Hepatocyte (in vitro differentiated cells): ENCODE measurements at regions not wholly inside any gene's neighbourhood (a gene's known extent, or its start where the extent isn't known, plus 50 kb on each side); places are given as distances from the start of the nearest gene placed in this dataset.

ENCODE experiments used
- DNase-seq: peaks from one replicate; pipeline ENCODE4 v3.0.0-alpha.2; 2016; ENCODE audit warnings: low spot score
- H2AFZ ChIP-seq: fragments of 200-600 bp; sonication (generic); 2 replicates; pipeline ENCODE4 v1.6.0; 2016; ENCODE audit warnings: antibody characterized with exemption, mild to moderate bottlenecking
- H3K27ac ChIP-seq: fragments of 200-600 bp; sonication (generic); 2 replicates; pipeline ENCODE4 v1.5.1; 2016; ENCODE audit warnings: mild to moderate bottlenecking
- H3K27me3 ChIP-seq: fragments of 200-600 bp; sonication (generic); 2 replicates; pipeline ENCODE4 v1.6.1; 2016
- H3K36me3 ChIP-seq: fragments of 200-600 bp; sonication (generic); replicated peaks from 2 replicates; pipeline ENCODE4 v1.5.1; 2016; ENCODE audit warnings: low read depth; ENCODE audit not compliant: insufficient read depth
- H3K4me1 ChIP-seq: fragments of 200-600 bp; sonication (generic); 2 replicates; pipeline ENCODE4 v1.5.1; 2016; ENCODE audit warnings: mild to moderate bottlenecking, moderate library complexity; ENCODE audit not compliant: insufficient read depth
- H3K4me2 ChIP-seq: fragments of 200-600 bp; sonication (generic); 2 replicates; pipeline ENCODE4 v1.6.0; 2016
- H3K4me3 ChIP-seq: fragments of 200-600 bp; sonication (generic); 2 replicates; pipeline ENCODE4 v1.5.1; 2016; ENCODE audit warnings: mild to moderate bottlenecking
- H3K79me2 ChIP-seq: fragments of 200-600 bp; sonication (generic); 2 replicates; pipeline ENCODE4 v1.6.0; 2017; ENCODE audit warnings: mild to moderate bottlenecking
- H3K9me2 ChIP-seq: fragments of 200-600 bp; sonication (generic); replicated peaks from 2 replicates; pipeline ENCODE4 v1.6.0; 2017; ENCODE audit warnings: mild to moderate bottlenecking; ENCODE audit not compliant: insufficient read depth
- H3K9me3 ChIP-seq: fragments of 200-600 bp; sonication (generic); 2 replicates; pipeline ENCODE4 v1.5.1; 2016; ENCODE audit warnings: low read depth, mild to moderate bottlenecking
- H4K20me1 ChIP-seq: fragments of 200-600 bp; sonication (generic); 2 replicates; pipeline ENCODE4 v1.6.0; 2016; ENCODE audit warnings: mild to moderate bottlenecking; ENCODE audit not compliant: insufficient read depth, poor library complexity, severe bottlenecking
- EZH2 ChIP-seq: fragments of 200-600 bp; sonication (generic); IDR thresholded peaks from 2 replicates; pipeline ENCODE4 v1.6.1; 2016; ENCODE audit warnings: antibody characterized with exemption, mild to moderate bottlenecking, borderline replicate concordance
- EZH2phosphoT487 ChIP-seq: fragments of 200-600 bp; sonication (generic); IDR thresholded peaks from one replicate; pipeline ENCODE4 v1.6.1; 2018; ENCODE audit warnings: antibody characterized with exemption, mild to moderate bottlenecking, low read depth, moderate library complexity; ENCODE audit not compliant: unreplicated experiment, severe bottlenecking
- WGBS: methylation state at CpG from one replicate; pipeline ENCODE4 v1.1.6; 2016; ENCODE audit warnings: low lambda C conversion rate; ENCODE audit errors: missing lambda C conversion rate; 5-methylcytosine and 5-hydroxymethylcytosine counted together
- TF ChIP-seq, protein P1 (sequence below): fragments of 200-600 bp; sonication (generic); IDR thresholded peaks from 2 replicates; pipeline ENCODE4 v1.5.1; 2016; ENCODE audit warnings: antibody characterized with exemption, mild to moderate bottlenecking; ENCODE audit not compliant: poor library complexity

DNA sequence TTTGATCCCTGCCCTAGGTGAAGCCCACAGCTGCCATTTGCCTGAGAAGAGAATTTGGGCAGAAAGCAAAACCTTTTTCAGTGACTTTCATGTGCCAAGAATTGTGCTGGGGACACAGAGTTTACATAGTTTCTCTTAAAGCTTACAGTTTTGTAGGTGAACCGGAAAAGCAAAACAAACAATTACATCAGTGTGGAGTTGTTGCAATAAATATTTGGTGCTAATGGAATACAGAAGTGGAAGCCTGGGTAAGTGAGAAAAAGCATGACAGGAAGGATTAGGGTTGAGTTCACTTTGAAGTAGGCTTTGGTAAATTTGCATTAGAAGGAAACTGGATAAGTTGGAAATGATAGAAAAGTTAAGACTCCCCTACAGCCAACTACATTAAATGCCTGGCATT is 82.7 kb downstream of the RASSF10 start:
- no peaks in the 10 kb centered on the region for H3K9me3 ChIP-seq
- H3K79me2 ChIP-seq: no peaks in the 10 kb centered on the region
- H3K4me1 ChIP-seq: no peaks in the 10 kb centered on the region
- H3K27ac ChIP-seq: no peak overlapping the region
- 65% methylated on average over 1 of the region's 1 CpG for WGBS
- H3K4me2 ChIP-seq: no peak overlapping the region
- DNase-seq: no peak
- no peaks in the 10 kb centered on the region for H3K36me3 ChIP-seq
- H4K20me1 ChIP-seq: no peaks in the 10 kb centered on the region
- H3K27me3 ChIP-seq: no peaks in the 10 kb centered on the region
- TF ChIP-seq EZH2: no peak
- TF ChIP-seq EZH2phosphoT487: no peak
- TF ChIP-seq, protein P1, sequence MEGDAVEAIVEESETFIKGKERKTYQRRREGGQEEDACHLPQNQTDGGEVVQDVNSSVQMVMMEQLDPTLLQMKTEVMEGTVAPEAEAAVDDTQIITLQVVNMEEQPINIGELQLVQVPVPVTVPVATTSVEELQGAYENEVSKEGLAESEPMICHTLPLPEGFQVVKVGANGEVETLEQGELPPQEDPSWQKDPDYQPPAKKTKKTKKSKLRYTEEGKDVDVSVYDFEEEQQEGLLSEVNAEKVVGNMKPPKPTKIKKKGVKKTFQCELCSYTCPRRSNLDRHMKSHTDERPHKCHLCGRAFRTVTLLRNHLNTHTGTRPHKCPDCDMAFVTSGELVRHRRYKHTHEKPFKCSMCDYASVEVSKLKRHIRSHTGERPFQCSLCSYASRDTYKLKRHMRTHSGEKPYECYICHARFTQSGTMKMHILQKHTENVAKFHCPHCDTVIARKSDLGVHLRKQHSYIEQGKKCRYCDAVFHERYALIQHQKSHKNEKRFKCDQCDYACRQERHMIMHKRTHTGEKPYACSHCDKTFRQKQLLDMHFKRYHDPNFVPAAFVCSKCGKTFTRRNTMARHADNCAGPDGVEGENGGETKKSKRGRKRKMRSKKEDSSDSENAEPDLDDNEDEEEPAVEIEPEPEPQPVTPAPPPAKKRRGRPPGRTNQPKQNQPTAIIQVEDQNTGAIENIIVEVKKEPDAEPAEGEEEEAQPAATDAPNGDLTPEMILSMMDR: no peak
- no peak overlapping the region for H2AFZ ChIP-seq
- no peaks in the 10 kb centered on the region for H3K9me2 ChIP-seq
- H3K4me3 ChIP-seq: no peak overlapping the region

DNA sequence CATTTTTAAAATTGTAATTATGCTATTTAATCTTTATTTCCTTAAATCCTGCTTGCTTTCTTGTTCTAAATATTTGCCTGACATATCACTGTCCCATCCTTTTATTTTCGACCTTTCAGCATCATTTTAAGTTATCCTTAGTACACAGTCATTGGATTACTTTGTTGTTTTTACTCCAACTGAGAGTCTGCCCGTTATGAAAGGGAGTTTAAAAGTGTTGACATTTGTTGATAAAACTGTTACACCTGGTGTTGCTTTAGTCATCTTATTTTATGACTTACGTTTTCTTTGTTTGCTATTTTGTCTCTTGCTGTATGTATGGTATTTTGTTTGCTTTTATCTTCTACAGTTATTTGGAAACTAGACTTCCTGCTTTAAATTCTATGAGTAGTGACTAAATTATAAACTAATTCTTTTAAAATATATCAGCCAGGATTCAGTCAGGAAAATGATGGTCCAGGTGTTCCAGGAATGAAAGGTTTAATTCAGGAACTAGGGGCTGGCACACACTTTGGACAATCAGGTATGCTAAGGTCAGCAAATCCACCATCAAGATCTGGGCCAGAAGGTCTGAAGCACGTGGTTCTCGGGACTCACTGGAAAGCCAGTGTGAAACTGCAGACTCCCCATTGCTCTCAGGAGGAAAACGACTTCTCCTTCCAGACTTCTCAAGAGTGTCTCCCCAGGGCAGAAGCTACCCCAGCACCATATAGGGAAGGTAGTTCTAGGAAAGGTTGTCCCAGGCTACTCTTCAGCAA is 86.0 kb downstream of the RASSF10 start:
- Histone ChIP-seq H3K27ac (no peak overlapping the region), H3K9me3 (no peaks in the 10 kb centered on the region), H3K79me2 (no peaks in the 10 kb centered on the region), H3K4me2 (no peak overlapping the region), H4K20me1 (no peaks in the 10 kb centered on the region), H3K36me3 (no peaks in the 10 kb centered on the region), H3K27me3 (no peaks in the 10 kb centered on the region), H3K4me3 (no peak overlapping the region), H3K9me2 (no peaks in the 10 kb centered on the region), H3K4me1 (no peaks in the 10 kb centered on the region), H2AFZ (no peak overlapping the region)
- 46% methylated on average over 6 of the region's 6 CpGs for whole genome bisulfite sequencing
- TF ChIP-seq, protein P1: no peak
- TF ChIP-seq EZH2phosphoT487 (no peak), EZH2 (no peak)
- no peak for DNase-seq

DNA sequence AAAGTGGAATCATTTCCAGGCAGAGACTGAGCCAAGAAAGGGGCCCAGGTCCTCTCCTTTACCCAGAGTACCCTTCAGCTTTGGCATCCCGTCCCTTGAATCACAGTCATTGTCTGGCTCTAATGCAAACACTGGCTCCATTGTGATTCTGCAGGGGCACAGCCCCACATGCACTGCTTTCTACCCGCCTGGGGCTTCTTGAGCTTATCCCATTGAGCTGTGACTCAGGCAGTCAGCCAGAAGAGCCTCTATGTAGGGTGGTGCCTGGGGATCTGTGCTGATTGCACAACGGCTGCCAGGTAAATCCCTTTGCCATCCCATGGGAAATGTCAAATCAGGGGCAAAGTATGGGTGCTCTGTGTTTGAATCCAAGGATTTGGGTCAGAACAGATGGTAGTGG is 88.9 kb downstream of the RASSF10 start:
- WGBS: 60% methylated on average over 3 of the region's 3 CpGs
- DNase-seq: no peak
- Histone ChIP-seq H3K9me3 (no peaks in the 10 kb centered on the region), H3K36me3 (no peaks in the 10 kb centered on the region), H3K27me3 (no peaks in the 10 kb centered on the region), H3K27ac (no peak overlapping the region), H3K4me3 (no peak overlapping the region), H2AFZ (no peak overlapping the region), H3K4me2 (no peak overlapping the region), H3K9me2 (no peaks in the 10 kb centered on the region), H4K20me1 (no peaks in the 10 kb centered on the region), H3K79me2 (no peaks in the 10 kb centered on the region), H3K4me1 (no peaks in the 10 kb centered on the region)
- TF ChIP-seq EZH2phosphoT487 (no peak), EZH2 (no peak)
- TF ChIP-seq, protein P1: no peak
